GM12874 (cell line): ENCODE measurements at regions not wholly inside any gene's neighbourhood (a gene's known extent, or its start where the extent isn't known, plus 50 kb on each side); places are given as distances from the start of the nearest gene placed in this dataset.

Experiments used
- CTCF ChIP-seq: IDR thresholded peaks from 2 replicates; pipeline ENCODE4 v1.5.1; 2011; ENCODE audit warnings: low read depth, mild to moderate bottlenecking, control low read depth, low read length, moderate library complexity; ENCODE audit not compliant: insufficient read depth

- no peak for TF ChIP-seq CTCF
Observed at GRCh38 chr1:187076922-187077321, 248.2 kb downstream of the PLA2G4A start.

GRCh38 chr1:187078321-187078720 lies 249.6 kb downstream of the PLA2G4A start:
- TF ChIP-seq CTCF: no peak

- TF ChIP-seq CTCF: no peak
Observed at GRCh38 chr1:187078916-187079315, 250.2 kb downstream of the PLA2G4A start.

- TF ChIP-seq CTCF: no peak
Observed at GRCh38 chr1:187079330-187079729, 250.6 kb downstream of the PLA2G4A start.

- no peak for TF ChIP-seq CTCF
Observed at GRCh38 chr1:187091666-187092065, 262.9 kb downstream of the PLA2G4A start.

GRCh38 chr1:187092104-187092503 lies 263.4 kb downstream of the PLA2G4A start:
- no peak for TF ChIP-seq CTCF

- no peak for TF ChIP-seq CTCF
Observed at GRCh38 chr1:187096689-187097088, 267.9 kb downstream of the PLA2G4A start.

- no peak for TF ChIP-seq CTCF
Observed at GRCh38 chr1:187110351-187110750, 281.6 kb downstream of the PLA2G4A start.
